Panc1 (cell line): ENCODE measurements at regions not wholly inside any gene's neighbourhood (a gene's known extent, or its start where the extent isn't known, plus 50 kb on each side); places are given as distances from the start of the nearest gene placed in this dataset.
A peak's percentile ranks its signal among the peaks of the same experiment; 100 is the strongest.

Source experiments
- CTCF ChIP-seq: fragments of 450-650 bp; IDR thresholded peaks from 2 replicates; pipeline ENCODE4 v1.5.1; 2017; ENCODE audit warnings: mild to moderate bottlenecking
- POLR2AphosphoS5 ChIP-seq: IDR thresholded peaks from 2 replicates; pipeline ENCODE4 v1.6.1; 2012; ENCODE audit warnings: mild to moderate bottlenecking, low read depth, low read length, moderate library complexity
- REST ChIP-seq, 2 experiments: IDR thresholded peaks; 2 replicates each; pipeline ENCODE4 v1.6.1; 2011 to 2012; ENCODE audit warnings: low read depth in 2 of 2, control low read depth in 1 of 2, low read length in 1 of 2, mild to moderate bottlenecking in 1 of 2, moderate library complexity in 1 of 2; ENCODE audit not compliant: insufficient read depth in 1 of 2
- SIN3A ChIP-seq: IDR thresholded peaks from 2 replicates; pipeline ENCODE4 v1.6.1; 2012; ENCODE audit warnings: low read depth, mild to moderate bottlenecking, low read length, moderate library complexity, borderline replicate concordance; ENCODE audit not compliant: insufficient read depth

- peak; percentile 37; the same call in 1 of the 2 replicates for TF ChIP-seq CTCF
- no peak for TF ChIP-seq REST (IDR thresholded peaks at IDR 0.05; ENCODE audit: insufficient read depth in 1 of 2, low read depth in 2 of 2, low read length in 1 of 2)
- no peak for TF ChIP-seq POLR2AphosphoS5
- TF ChIP-seq SIN3A = no peak
These were observed 183.7 kb downstream of the SPATA18 start for GRCh38 chr4:52234561-52235440.
